Uterus (tissue), 2 donors: ENCODE measurements at regions not wholly inside any gene's neighbourhood (a gene's known extent, or its start where the extent isn't known, plus 50 kb on each side); places are given as distances from the start of the nearest gene placed in this dataset.

Experiments
- POLR2A ChIP-seq, 2 donors: fragments of 450-650 bp; IDR thresholded peaks; one replicate each; pipeline ENCODE4 v1.6.1; 2016; ENCODE audit warnings: antibody characterized with exemption in 2 of 2, mild to moderate bottlenecking in 1 of 2, moderate library complexity in 1 of 2
- TF ChIP-seq, protein P1 (sequence below), 4 experiments: fragments of 200-600 bp in 2 of 4; fragments of 450-650 bp in 2 of 4; sonication (generic) in 2 of 4; IDR thresholded peaks; one replicate each; pipeline ENCODE4 v1.5.1; 2016 to 2019; ENCODE audit warnings: antibody characterized with exemption in 4 of 4, mild to moderate bottlenecking in 2 of 4, moderate library complexity in 1 of 4

DNA sequence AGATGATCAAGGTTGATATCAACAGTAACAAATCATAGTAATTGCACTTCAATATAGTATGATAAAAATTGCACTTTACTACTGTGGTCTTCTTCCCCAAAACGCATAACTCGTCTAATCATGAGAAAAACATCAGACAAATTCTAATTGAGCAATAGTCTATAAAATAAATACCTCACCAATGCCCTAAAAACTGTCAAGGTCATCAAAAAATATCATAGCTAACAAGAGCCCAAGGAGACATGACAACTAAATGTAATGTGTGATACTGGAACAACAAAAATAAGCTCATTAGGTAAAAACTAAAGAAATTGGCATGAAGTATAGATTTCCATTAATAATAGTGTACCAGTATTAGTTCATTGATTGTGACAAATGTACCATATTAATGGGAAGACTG lies 85.6 kb upstream of the LRRC3B start:
- TF ChIP-seq, protein P1, sequence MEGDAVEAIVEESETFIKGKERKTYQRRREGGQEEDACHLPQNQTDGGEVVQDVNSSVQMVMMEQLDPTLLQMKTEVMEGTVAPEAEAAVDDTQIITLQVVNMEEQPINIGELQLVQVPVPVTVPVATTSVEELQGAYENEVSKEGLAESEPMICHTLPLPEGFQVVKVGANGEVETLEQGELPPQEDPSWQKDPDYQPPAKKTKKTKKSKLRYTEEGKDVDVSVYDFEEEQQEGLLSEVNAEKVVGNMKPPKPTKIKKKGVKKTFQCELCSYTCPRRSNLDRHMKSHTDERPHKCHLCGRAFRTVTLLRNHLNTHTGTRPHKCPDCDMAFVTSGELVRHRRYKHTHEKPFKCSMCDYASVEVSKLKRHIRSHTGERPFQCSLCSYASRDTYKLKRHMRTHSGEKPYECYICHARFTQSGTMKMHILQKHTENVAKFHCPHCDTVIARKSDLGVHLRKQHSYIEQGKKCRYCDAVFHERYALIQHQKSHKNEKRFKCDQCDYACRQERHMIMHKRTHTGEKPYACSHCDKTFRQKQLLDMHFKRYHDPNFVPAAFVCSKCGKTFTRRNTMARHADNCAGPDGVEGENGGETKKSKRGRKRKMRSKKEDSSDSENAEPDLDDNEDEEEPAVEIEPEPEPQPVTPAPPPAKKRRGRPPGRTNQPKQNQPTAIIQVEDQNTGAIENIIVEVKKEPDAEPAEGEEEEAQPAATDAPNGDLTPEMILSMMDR (IDR thresholded peaks at IDR 0.05): no peak
- no peak for TF ChIP-seq POLR2A (IDR thresholded peaks at IDR 0.05)
